B cell (primary cell): ENCODE measurements at regions not wholly inside any gene's neighbourhood (a gene's known extent, or its start where the extent isn't known, plus 50 kb on each side); places are given as distances from the start of the nearest gene placed in this dataset.

ENCODE experiments used
- ATAC-seq: fragments of 200-7000 bp; cut with Tn5 transposase; one replicate; pipeline ENCODE4 v1.10.0; 2021; ENCODE audit warnings: low read depth, mild to moderate bottlenecking, moderate number of reproducible peaks, moderate library complexity
- CTCF ChIA-PET: fragments of 350-600 bp; sonication (Branson Sonifier 250); formaldehyde crosslinking; loops from one replicate; lab custom pipeline; 2021; ENCODE audit warnings: antibody characterized with exemption, inconsistent platforms; lab: Charles Lee
- POLR2A ChIA-PET: fragments of 350-600 bp; sonication (Branson Sonifier 250); formaldehyde crosslinking; loops from one replicate; lab custom pipeline; 2021; ENCODE audit warnings: antibody characterized with exemption; lab: Charles Lee
- DNase-seq: peaks from one replicate; pipeline ENCODE4 v3.0.0; 2013
- H2AFZ ChIP-seq: 2 replicates; pipeline ENCODE4 v1.6.1; 2012; ENCODE audit warnings: mild to moderate bottlenecking, low read depth, low read length; ENCODE audit not compliant: insufficient read depth, poor library complexity, severe bottlenecking
- H3K27ac ChIP-seq, 2 donors: 1 replicate in 1 of 2; 2 replicates in 1 of 2; pipeline ENCODE4 v1.5.1; 2012 to 2013; ENCODE audit warnings: low read length in 2 of 2, mild to moderate bottlenecking in 2 of 2, moderate library complexity in 1 of 2
- H3K27me3 ChIP-seq, 4 experiments: fragments of 200-600 bp in 1 of 4; sonication (generic) in 1 of 4; replicated peaks in 1 of 4; 1 replicate in 2 of 4; 2 replicates in 2 of 4; pipeline versions ENCODE4 v1.6.1 to v1.7.0; 2013 to 2016; ENCODE audit warnings: low read length in 3 of 4, mild to moderate bottlenecking in 2 of 4, mixed read lengths in 1 of 4, moderate library complexity in 1 of 4; ENCODE audit not compliant: insufficient read depth in 4 of 4, control insufficient read depth in 3 of 4; ENCODE audit errors: control extremely low read depth in 1 of 4
- H3K36me3 ChIP-seq, 2 experiments: replicated peaks in 1 of 2; 1 replicate in 1 of 2; 2 replicates in 1 of 2; pipeline versions ENCODE4 v1.6.1 to v1.7.1; 2013; ENCODE audit warnings: low read length in 1 of 2; ENCODE audit not compliant: insufficient read depth in 2 of 2, control insufficient read depth in 1 of 2; ENCODE audit errors: control extremely low read depth in 1 of 2, extremely low read depth in 1 of 2
- H3K4me1 ChIP-seq, 2 donors: fragments of 200-600 bp in 1 of 2; sonication (generic) in 1 of 2; 1 replicate in 1 of 2; 2 replicates in 1 of 2; pipeline versions ENCODE4 v1.5.1 to v1.6.1; 2013 to 2017; ENCODE audit warnings: low read length in 2 of 2; ENCODE audit not compliant: control insufficient read depth in 2 of 2, insufficient read depth in 2 of 2
- H3K4me2 ChIP-seq: replicated peaks from 2 replicates; pipeline ENCODE3; 2012; ENCODE audit warnings: mild to moderate bottlenecking, low read depth, low read length; ENCODE audit not compliant: poor library complexity, severe bottlenecking
- H3K4me3 ChIP-seq, 5 experiments: fragments of 200-600 bp in 1 of 5; sonication (generic) in 1 of 5; 1 replicate in 3 of 5; 2 replicates in 2 of 5; pipeline versions ENCODE4 v1.5.1 to v1.7.0; 2011 to 2016; ENCODE audit warnings: low read length in 4 of 5, mild to moderate bottlenecking in 4 of 5, low read depth in 2 of 5, control low read depth in 1 of 5, moderate library complexity in 1 of 5; ENCODE audit not compliant: insufficient read depth in 1 of 5; ENCODE audit errors: control extremely low read depth in 1 of 5, extremely low read depth in 1 of 5
- H3K79me2 ChIP-seq: fragments of 200-600 bp; sonication (generic); one replicate; pipeline ENCODE4 v1.6.0; 2016; ENCODE audit warnings: low read length; ENCODE audit not compliant: control insufficient read depth, insufficient read depth
- H3K9ac ChIP-seq: fragments of 200-600 bp; sonication (generic); 2 replicates; pipeline ENCODE4 v1.6.1; 2017; ENCODE audit warnings: mild to moderate bottlenecking, low read length, moderate library complexity
- H3K9me3 ChIP-seq, 3 donors: one replicate each; pipeline versions ENCODE4 v1.6.1 to v1.7.1; 2013; ENCODE audit warnings: low read length in 2 of 3; ENCODE audit not compliant: control insufficient read depth in 2 of 3, insufficient read depth in 1 of 3; ENCODE audit errors: control extremely low read depth in 1 of 3
- H4K20me1 ChIP-seq: 2 replicates; pipeline ENCODE4 v1.6.0; 2012; ENCODE audit warnings: mild to moderate bottlenecking, low read length; ENCODE audit not compliant: insufficient read depth, control insufficient read depth, poor library complexity, severe bottlenecking
- H3K27ac Mint-ChIP-seq: one replicate; pipeline ENCODE4 v1.8.0; 2021; ENCODE audit warnings: mixed read lengths
- H3K27me3 Mint-ChIP-seq: one replicate; pipeline ENCODE4 v1.8.0; 2021; ENCODE audit warnings: mixed read lengths
- H3K4me1 Mint-ChIP-seq: one replicate; pipeline ENCODE4 v1.8.0; 2021; ENCODE audit warnings: mixed read lengths
- H3K4me3 Mint-ChIP-seq: one replicate; pipeline ENCODE4 v1.8.0; 2021; ENCODE audit warnings: mixed read lengths
- H3K9me3 Mint-ChIP-seq: one replicate; pipeline ENCODE4 v1.8.0; 2022; ENCODE audit warnings: mixed read lengths; ENCODE audit not compliant: insufficient read depth
- EZH2 ChIP-seq: IDR thresholded peaks from 2 replicates; pipeline ENCODE4 v1.6.1; 2012; ENCODE audit warnings: borderline replicate concordance, low read depth, mild to moderate bottlenecking, moderate library complexity, low read length; ENCODE audit not compliant: insufficient read depth, poor library complexity, severe bottlenecking
- WGBS: methylation state at CpG from one replicate; pipeline ENCODE4 v1.1.5; 2013; ENCODE audit warnings: missing lambda C conversion rate; ENCODE audit not compliant: insufficient coverage; 5-methylcytosine and 5-hydroxymethylcytosine counted together
- intact Hi-C: fragments of 100-400 bp; cut with micrococcal nuclease; formaldehyde crosslinking; loops from one replicate; pipeline ENCODE4 v1.10.0; 2022
- TF ChIP-seq, protein P1 (sequence below): fragments of 200-600 bp; IDR thresholded peaks from one replicate; pipeline ENCODE4 v1.8.0; 2022; ENCODE audit warnings: antibody characterized with exemption, mild to moderate bottlenecking

DNA sequence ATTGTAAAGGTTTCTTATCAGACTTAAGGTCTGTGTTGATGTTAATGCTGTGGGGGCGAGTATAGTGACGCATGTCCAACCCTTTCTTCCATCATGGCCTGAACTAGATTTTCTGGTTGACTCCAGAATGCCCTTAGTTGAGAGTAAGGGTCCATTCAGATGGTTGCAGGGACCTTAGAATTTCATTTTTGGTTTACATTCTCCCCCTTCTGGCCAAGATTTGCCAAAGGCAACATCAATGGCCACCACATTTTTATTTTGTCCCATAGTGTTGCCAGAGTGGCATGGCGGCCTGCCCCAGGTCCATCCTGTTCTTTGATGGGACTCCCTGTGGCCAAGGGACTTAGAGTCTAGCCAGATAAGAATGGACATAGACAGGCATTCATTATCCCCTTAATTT is 368.5 kb downstream of the GPM6A start:
- Histone ChIP-seq H3K9me3 (no peaks in the 10 kb centered on the region), H3K79me2 (no peaks in the 10 kb centered on the region), H3K27me3 (no peaks in the 10 kb centered on the region), H3K4me3 (no peak overlapping the region), H4K20me1 (no peaks in the 10 kb centered on the region), H3K36me3 (no peaks in the 10 kb centered on the region), H3K4me1 (no peaks in the 10 kb centered on the region), H3K4me2 (no peak overlapping the region), H3K9ac (no peak overlapping the region), H3K27ac (no peak overlapping the region), H2AFZ (no peak overlapping the region)
- no peak overlapping the region for H3K27ac Mint-ChIP-seq
- DNase-seq (no peak), ATAC-seq (no peak)
- 92% methylated on average over 2 of the region's 3 CpGs for WGBS
- ChIA-PET CTCF (no interaction called here), POLR2A (no interaction called here)
- intact Hi-C loops: no loop called here
- no peaks in the 10 kb centered on the region for H3K27me3 Mint-ChIP-seq
- H3K4me3 Mint-ChIP-seq: no peak overlapping the region
- TF ChIP-seq EZH2: no peak
- TF ChIP-seq, protein P1, sequence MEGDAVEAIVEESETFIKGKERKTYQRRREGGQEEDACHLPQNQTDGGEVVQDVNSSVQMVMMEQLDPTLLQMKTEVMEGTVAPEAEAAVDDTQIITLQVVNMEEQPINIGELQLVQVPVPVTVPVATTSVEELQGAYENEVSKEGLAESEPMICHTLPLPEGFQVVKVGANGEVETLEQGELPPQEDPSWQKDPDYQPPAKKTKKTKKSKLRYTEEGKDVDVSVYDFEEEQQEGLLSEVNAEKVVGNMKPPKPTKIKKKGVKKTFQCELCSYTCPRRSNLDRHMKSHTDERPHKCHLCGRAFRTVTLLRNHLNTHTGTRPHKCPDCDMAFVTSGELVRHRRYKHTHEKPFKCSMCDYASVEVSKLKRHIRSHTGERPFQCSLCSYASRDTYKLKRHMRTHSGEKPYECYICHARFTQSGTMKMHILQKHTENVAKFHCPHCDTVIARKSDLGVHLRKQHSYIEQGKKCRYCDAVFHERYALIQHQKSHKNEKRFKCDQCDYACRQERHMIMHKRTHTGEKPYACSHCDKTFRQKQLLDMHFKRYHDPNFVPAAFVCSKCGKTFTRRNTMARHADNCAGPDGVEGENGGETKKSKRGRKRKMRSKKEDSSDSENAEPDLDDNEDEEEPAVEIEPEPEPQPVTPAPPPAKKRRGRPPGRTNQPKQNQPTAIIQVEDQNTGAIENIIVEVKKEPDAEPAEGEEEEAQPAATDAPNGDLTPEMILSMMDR: no peak
- H3K4me1 Mint-ChIP-seq: no peaks in the 10 kb centered on the region
- no peaks in the 10 kb centered on the region for H3K9me3 Mint-ChIP-seq

DNA sequence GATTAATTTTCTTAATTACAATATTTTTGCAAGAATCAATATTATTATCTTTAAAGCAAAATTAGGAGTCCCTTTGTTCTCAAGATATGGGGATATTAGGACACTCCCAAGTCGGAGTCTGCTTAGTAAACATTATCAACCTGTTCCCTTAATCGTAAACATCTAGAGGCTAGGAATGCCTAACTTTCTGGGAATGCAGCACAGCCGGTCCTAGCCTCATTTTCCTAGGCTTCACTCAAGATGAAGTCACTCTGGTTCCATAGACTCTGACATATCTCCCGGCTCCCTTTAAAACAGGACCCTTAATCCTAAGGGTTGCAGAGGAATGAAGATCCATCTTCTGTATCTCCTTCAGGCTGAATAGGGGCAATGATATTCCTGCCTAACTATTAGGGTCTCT is 367.6 kb downstream of the GPM6A start:
- no peaks in the 10 kb centered on the region for H3K79me2 ChIP-seq
- no peak overlapping the region for H3K4me2 ChIP-seq
- H3K36me3 ChIP-seq: no peaks in the 10 kb centered on the region
- no peak overlapping the region for H2AFZ ChIP-seq
- H3K9ac ChIP-seq: no peak overlapping the region
- POLR2A ChIA-PET: no interaction called here
- no peaks in the 10 kb centered on the region for H4K20me1 ChIP-seq
- Mint-ChIP-seq H3K9me3 (no peaks in the 10 kb centered on the region), H3K27ac (no peak overlapping the region), H3K4me3 (no peak overlapping the region), H3K27me3 (no peaks in the 10 kb centered on the region), H3K4me1 (peaks cover 5% of the 10 kb centered on the region)
- no peak for TF ChIP-seq EZH2
- TF ChIP-seq, protein P1: no peak
- intact Hi-C loops: no loop called here
- no peaks in the 10 kb centered on the region for H3K9me3 ChIP-seq
- no peak for DNase-seq
- H3K4me1 ChIP-seq: no peaks in the 10 kb centered on the region
- WGBS: 92% methylated on average over 2 of the region's 4 CpGs
- no peak overlapping the region for H3K27ac ChIP-seq
- CTCF ChIA-PET: no interaction called here
- ATAC-seq: no peak
- H3K27me3 ChIP-seq: no peaks in the 10 kb centered on the region
- no peak overlapping the region for H3K4me3 ChIP-seq
